ENCODE measurements at regions not wholly inside any gene's neighbourhood (a gene's known extent, or its start where the extent isn't known, plus 50 kb on each side); places are given as distances from the start of the nearest gene placed in this dataset.

GRCh38 chr3:64814351-64814750 lies 126.6 kb upstream of the ADAMTS9 start:
- Histone ChIP-seq H3K27me3 (ENCODE audit: insufficient read depth, poor library complexity, severe bottlenecking) (no peaks in the 10 kb centered on the region), H3K4me3 (replicated peaks; ENCODE audit: insufficient read depth, low read length) (no peak overlapping the region), H3K27ac (replicated peaks) (no peak overlapping the region)
- TF ChIP-seq POLR2AphosphoS5 (IDR thresholded peaks at IDR 0.05; ENCODE audit: low read depth) (no peak), REST (IDR thresholded peaks at IDR 0.05; ENCODE audit: insufficient replicate concordance, low read depth) (no peak), SPI1 (IDR thresholded peaks at IDR 0.05; ENCODE audit: borderline replicate concordance, low read depth) (no peak), GABPA (IDR thresholded peaks at IDR 0.05; ENCODE audit: low read depth) (no peak), CTCF (IDR thresholded peaks at IDR 0.05; ENCODE audit: insufficient read depth, low read length) (no peak)
- DNase-seq (ENCODE audit: low read depth in 1 of 2, low spot score in 1 of 2) = no peak

GRCh38 chr3:64813326-64813725 lies 125.5 kb upstream of the ADAMTS9 start:
- no peak for DNase-seq (ENCODE audit: low read depth in 1 of 2, low spot score in 1 of 2)
- Histone ChIP-seq H3K4me3 (replicated peaks; ENCODE audit: insufficient read depth, low read length) (no peak overlapping the region), H3K27me3 (ENCODE audit: insufficient read depth, poor library complexity, severe bottlenecking) (no peaks in the 10 kb centered on the region), H3K27ac (replicated peaks) (no peak overlapping the region)
- no peak for TF ChIP-seq POLR2AphosphoS5 (IDR thresholded peaks at IDR 0.05; ENCODE audit: low read depth)
- no peak for TF ChIP-seq CTCF (IDR thresholded peaks at IDR 0.05; ENCODE audit: insufficient read depth, low read length)
- TF ChIP-seq GABPA (IDR thresholded peaks at IDR 0.05; ENCODE audit: low read depth) = no peak
- no peak for TF ChIP-seq REST (IDR thresholded peaks at IDR 0.05; ENCODE audit: insufficient replicate concordance, low read depth)
- no peak for TF ChIP-seq SPI1 (IDR thresholded peaks at IDR 0.05; ENCODE audit: borderline replicate concordance, low read depth)

GRCh38 chr3:64809086-64809485 lies 121.3 kb upstream of the ADAMTS9 start:
- no peak overlapping the region for H3K4me3 ChIP-seq (replicated peaks; ENCODE audit: insufficient read depth, low read length)
- TF ChIP-seq SPI1 (IDR thresholded peaks at IDR 0.05; ENCODE audit: borderline replicate concordance, low read depth) (no peak), POLR2AphosphoS5 (IDR thresholded peaks at IDR 0.05; ENCODE audit: low read depth) (no peak), CTCF (IDR thresholded peaks at IDR 0.05; ENCODE audit: insufficient read depth, low read length) (no peak)
- DNase-seq (ENCODE audit: low read depth in 1 of 2, low spot score in 1 of 2) = no peak
- H3K27me3 ChIP-seq (ENCODE audit: insufficient read depth, poor library complexity, severe bottlenecking) = no peaks in the 10 kb centered on the region
- H3K27ac ChIP-seq (replicated peaks) = no peak overlapping the region

GRCh38 chr3:64808061-64808460 lies 120.3 kb upstream of the ADAMTS9 start:
- no peaks in the 10 kb centered on the region for H3K27me3 ChIP-seq (ENCODE audit: insufficient read depth, poor library complexity, severe bottlenecking)
- no peak overlapping the region for H3K4me3 ChIP-seq (replicated peaks; ENCODE audit: insufficient read depth, low read length)
- no peak overlapping the region for H3K27ac ChIP-seq (replicated peaks)
- TF ChIP-seq GABPA (IDR thresholded peaks at IDR 0.05; ENCODE audit: low read depth) (no peak), POLR2AphosphoS5 (IDR thresholded peaks at IDR 0.05; ENCODE audit: low read depth) (no peak), CTCF (IDR thresholded peaks at IDR 0.05; ENCODE audit: insufficient read depth, low read length) (no peak), SPI1 (IDR thresholded peaks at IDR 0.05; ENCODE audit: borderline replicate concordance, low read depth) (no peak), REST (IDR thresholded peaks at IDR 0.05; ENCODE audit: insufficient replicate concordance, low read depth) (no peak)
- no peak for DNase-seq (ENCODE audit: low read depth in 1 of 2, low spot score in 1 of 2)

Measured in HL-60 (cell line).